Breast epithelium (tissue), 3 donors: ENCODE measurements at regions not wholly inside any gene's neighbourhood (a gene's known extent, or its start where the extent isn't known, plus 50 kb on each side); places are given as distances from the start of the nearest gene placed in this dataset.

Experiments
- POLR2AphosphoS5 ChIP-seq, 3 donors: sonication (generic); formaldehyde crosslinking; IDR thresholded peaks; one replicate each; pipeline ENCODE4 v1.6.1; 2017; ENCODE audit warnings: antibody characterized with exemption in 3 of 3
- TF ChIP-seq, protein P1 (sequence below), 3 donors: fragments of 450-650 bp; IDR thresholded peaks; one replicate each; pipeline ENCODE4 v1.5.1; 2016 to 2017; ENCODE audit warnings: antibody characterized with exemption in 3 of 3, mild to moderate bottlenecking in 3 of 3, moderate library complexity in 3 of 3

DNA sequence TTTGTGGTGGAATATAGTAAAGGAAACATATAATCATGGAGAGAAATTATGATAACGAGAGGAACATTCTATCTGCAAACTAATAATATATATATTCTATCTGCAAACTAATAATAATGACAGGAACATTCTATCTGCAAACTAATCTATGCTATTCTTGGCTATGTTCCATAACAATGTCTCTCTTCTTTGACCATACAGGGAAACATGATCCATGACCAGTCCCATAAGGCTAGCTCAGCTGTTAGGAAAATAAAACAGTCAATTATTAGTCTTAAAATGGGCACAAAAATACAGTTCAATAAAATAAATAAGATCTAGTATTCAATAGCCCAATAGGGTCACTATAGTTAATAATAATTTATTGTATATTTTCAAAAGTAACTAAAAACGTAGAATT lies 707.8 kb upstream of the PCDH20 start:
- TF ChIP-seq, protein P1, sequence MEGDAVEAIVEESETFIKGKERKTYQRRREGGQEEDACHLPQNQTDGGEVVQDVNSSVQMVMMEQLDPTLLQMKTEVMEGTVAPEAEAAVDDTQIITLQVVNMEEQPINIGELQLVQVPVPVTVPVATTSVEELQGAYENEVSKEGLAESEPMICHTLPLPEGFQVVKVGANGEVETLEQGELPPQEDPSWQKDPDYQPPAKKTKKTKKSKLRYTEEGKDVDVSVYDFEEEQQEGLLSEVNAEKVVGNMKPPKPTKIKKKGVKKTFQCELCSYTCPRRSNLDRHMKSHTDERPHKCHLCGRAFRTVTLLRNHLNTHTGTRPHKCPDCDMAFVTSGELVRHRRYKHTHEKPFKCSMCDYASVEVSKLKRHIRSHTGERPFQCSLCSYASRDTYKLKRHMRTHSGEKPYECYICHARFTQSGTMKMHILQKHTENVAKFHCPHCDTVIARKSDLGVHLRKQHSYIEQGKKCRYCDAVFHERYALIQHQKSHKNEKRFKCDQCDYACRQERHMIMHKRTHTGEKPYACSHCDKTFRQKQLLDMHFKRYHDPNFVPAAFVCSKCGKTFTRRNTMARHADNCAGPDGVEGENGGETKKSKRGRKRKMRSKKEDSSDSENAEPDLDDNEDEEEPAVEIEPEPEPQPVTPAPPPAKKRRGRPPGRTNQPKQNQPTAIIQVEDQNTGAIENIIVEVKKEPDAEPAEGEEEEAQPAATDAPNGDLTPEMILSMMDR (IDR thresholded peaks at IDR 0.05): no peak
- no peak for TF ChIP-seq POLR2AphosphoS5 (IDR thresholded peaks at IDR 0.05)
